Loucy (cell line): ENCODE measurements at regions not wholly inside any gene's neighbourhood (a gene's known extent, or its start where the extent isn't known, plus 50 kb on each side); places are given as distances from the start of the nearest gene placed in this dataset.

Source experiments
- H2AFZ ChIP-seq: fragments of 200-600 bp; sonication (generic); 2 replicates; pipeline ENCODE4 v1.6.0; 2016; ENCODE audit warnings: antibody characterized with exemption, mild to moderate bottlenecking, low read length, moderate library complexity
- H3F3A ChIP-seq: fragments of 200-600 bp; 2 replicates; pipeline ENCODE4 v1.6.0; 2016; ENCODE audit warnings: antibody characterized with exemption, low read depth, mild to moderate bottlenecking
- H3K27me3 ChIP-seq: fragments of 200-600 bp; sonication (generic); 2 replicates; pipeline ENCODE4 v1.6.1; 2014; ENCODE audit warnings: low read length, mild to moderate bottlenecking; ENCODE audit not compliant: insufficient read depth, poor library complexity, severe bottlenecking
- H3K36me3 ChIP-seq: fragments of 200-600 bp; sonication (generic); 2 replicates; pipeline ENCODE4 v1.6.1; 2016; ENCODE audit warnings: low read length; ENCODE audit not compliant: insufficient read depth
- H3K4me1 ChIP-seq: fragments of 200-600 bp; sonication (generic); 2 replicates; pipeline ENCODE4 v1.5.1; 2014; ENCODE audit warnings: low read length, mild to moderate bottlenecking; ENCODE audit not compliant: insufficient read depth, poor library complexity, severe bottlenecking
- H3K4me2 ChIP-seq: fragments of 200-600 bp; sonication (generic); 2 replicates; pipeline ENCODE4 v1.6.0; 2014; ENCODE audit warnings: antibody characterized with exemption, low read length, low read depth, mild to moderate bottlenecking; ENCODE audit not compliant: poor library complexity, severe bottlenecking
- H3K4me3 ChIP-seq: fragments of 200-600 bp; sonication (generic); 2 replicates; pipeline ENCODE4 v1.5.1; 2014; ENCODE audit warnings: low read length, mild to moderate bottlenecking, mixed read lengths; ENCODE audit not compliant: poor library complexity, severe bottlenecking
- H3K79me2 ChIP-seq: fragments of 200-600 bp; sonication (generic); 2 replicates; pipeline ENCODE4 v1.6.1; 2014; ENCODE audit warnings: low read length; ENCODE audit not compliant: insufficient read depth
- H3K9ac ChIP-seq: fragments of 200-600 bp; sonication (generic); 2 replicates; pipeline ENCODE4 v1.6.0; 2014; ENCODE audit warnings: mild to moderate bottlenecking, low read depth, low read length, moderate library complexity; ENCODE audit not compliant: poor library complexity, severe bottlenecking
- H3K9me2 ChIP-seq: fragments of 200-600 bp; sonication (generic); replicated peaks from 2 replicates; pipeline ENCODE4 v1.6.1; 2016; ENCODE audit warnings: low read depth, low read length, mixed read lengths
- H3K9me3 ChIP-seq: fragments of 200-600 bp; sonication (generic); 2 replicates; pipeline ENCODE4 v1.6.1; 2014; ENCODE audit warnings: mild to moderate bottlenecking, antibody characterized with exemption, low read length, low read depth; ENCODE audit not compliant: insufficient read depth
- H4K20me1 ChIP-seq: fragments of 200-600 bp; sonication (generic); 2 replicates; pipeline ENCODE4 v1.6.0; 2014; ENCODE audit warnings: antibody characterized with exemption, low read length, mild to moderate bottlenecking; ENCODE audit not compliant: insufficient read depth, poor library complexity, severe bottlenecking
- EZH2phosphoT487 ChIP-seq: fragments of 200-600 bp; IDR thresholded peaks from 2 replicates; pipeline ENCODE4 v1.6.1; 2018; ENCODE audit warnings: antibody characterized with exemption, mild to moderate bottlenecking, moderate library complexity, borderline replicate concordance
- TF ChIP-seq, protein P1 (sequence below): fragments of 200-600 bp; sonication (generic); conservative IDR thresholded peaks from 2 replicates; pipeline ENCODE4 v1.5.1; 2014; ENCODE audit warnings: mild to moderate bottlenecking, antibody characterized with exemption, low read length

DNA sequence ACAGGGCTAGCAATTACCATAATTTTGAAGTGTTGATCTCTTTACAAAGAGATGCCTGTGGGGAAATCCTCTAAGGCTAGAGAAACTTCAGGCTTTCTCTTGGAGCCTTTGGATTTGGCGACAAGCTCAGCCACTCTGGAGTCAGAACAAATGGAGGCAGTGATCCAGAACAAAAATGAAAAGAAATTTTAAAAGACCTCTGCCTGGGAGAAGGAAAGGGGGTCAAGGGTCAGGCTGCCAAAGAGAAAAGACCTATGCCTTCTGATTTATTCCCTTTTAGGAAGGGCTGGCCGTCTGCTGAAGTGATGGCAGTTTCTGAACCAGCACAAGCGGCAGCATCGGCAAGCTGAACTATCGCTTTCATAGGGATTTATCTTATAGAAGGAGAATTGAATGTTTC, 140.8 kb upstream of the SFRP2 start:
- H3K27me3 ChIP-seq = no peaks in the 10 kb centered on the region
- H3K4me1 ChIP-seq = peaks cover 13% of the 10 kb centered on the region

GRCh38 chr4:153927451-153927850, 138.6 kb upstream of the SFRP2 start:
- Histone ChIP-seq H3K4me2 (no peak overlapping the region), H4K20me1 (no peaks in the 10 kb centered on the region), H3K79me2 (no peaks in the 10 kb centered on the region), H3K9me3 (no peaks in the 10 kb centered on the region), H3K36me3 (no peaks in the 10 kb centered on the region), H3K27me3 (no peaks in the 10 kb centered on the region), H3K4me1 (peaks cover 6% of the 10 kb centered on the region), H3K9me2 (no peaks in the 10 kb centered on the region), H3K4me3 (no peak overlapping the region), H2AFZ (no peak overlapping the region), H3K9ac (no peak overlapping the region), H3F3A (no peaks in the 10 kb centered on the region)
- TF ChIP-seq EZH2phosphoT487 = no peak
- TF ChIP-seq, protein P1, sequence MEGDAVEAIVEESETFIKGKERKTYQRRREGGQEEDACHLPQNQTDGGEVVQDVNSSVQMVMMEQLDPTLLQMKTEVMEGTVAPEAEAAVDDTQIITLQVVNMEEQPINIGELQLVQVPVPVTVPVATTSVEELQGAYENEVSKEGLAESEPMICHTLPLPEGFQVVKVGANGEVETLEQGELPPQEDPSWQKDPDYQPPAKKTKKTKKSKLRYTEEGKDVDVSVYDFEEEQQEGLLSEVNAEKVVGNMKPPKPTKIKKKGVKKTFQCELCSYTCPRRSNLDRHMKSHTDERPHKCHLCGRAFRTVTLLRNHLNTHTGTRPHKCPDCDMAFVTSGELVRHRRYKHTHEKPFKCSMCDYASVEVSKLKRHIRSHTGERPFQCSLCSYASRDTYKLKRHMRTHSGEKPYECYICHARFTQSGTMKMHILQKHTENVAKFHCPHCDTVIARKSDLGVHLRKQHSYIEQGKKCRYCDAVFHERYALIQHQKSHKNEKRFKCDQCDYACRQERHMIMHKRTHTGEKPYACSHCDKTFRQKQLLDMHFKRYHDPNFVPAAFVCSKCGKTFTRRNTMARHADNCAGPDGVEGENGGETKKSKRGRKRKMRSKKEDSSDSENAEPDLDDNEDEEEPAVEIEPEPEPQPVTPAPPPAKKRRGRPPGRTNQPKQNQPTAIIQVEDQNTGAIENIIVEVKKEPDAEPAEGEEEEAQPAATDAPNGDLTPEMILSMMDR = no peak

More for the DNA sequence above, 140.8 kb upstream of the SFRP2 start:
- H2AFZ ChIP-seq = no peak overlapping the region
- no peak overlapping the region for H3K4me2 ChIP-seq
- H3K9me2 ChIP-seq = no peaks in the 10 kb centered on the region
- TF ChIP-seq, protein P1 = no peak
- no peak for TF ChIP-seq EZH2phosphoT487
- H3K9me3 ChIP-seq = no peaks in the 10 kb centered on the region
- H3F3A ChIP-seq = no peaks in the 10 kb centered on the region
- H4K20me1 ChIP-seq = no peaks in the 10 kb centered on the region
- no peaks in the 10 kb centered on the region for H3K36me3 ChIP-seq
- H3K79me2 ChIP-seq = no peaks in the 10 kb centered on the region
- H3K9ac ChIP-seq = no peak overlapping the region
- H3K4me3 ChIP-seq = no peak overlapping the region

DNA sequence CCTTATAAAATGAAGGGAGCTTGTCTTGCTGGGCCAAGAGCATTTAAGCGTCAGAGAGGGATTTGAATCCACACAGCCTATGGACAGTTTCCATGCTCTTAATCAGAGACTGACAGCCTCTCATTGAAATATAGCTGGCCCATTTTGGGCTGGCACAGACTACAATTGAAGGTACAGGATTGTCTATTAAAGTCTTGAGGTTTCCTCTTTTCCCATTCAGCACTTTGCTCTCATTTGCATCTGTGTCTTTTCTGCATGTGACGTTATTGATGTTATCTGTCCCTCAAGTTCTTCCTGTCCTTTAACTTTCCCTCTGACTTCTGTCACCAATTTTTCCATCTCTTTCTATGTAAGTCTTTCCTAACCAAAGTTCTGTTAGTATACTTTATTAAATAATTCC, 133.3 kb upstream of the SFRP2 start:
- Histone ChIP-seq H3K79me2 (no peaks in the 10 kb centered on the region), H3K9me2 (no peaks in the 10 kb centered on the region), H3K9me3 (no peaks in the 10 kb centered on the region), H4K20me1 (no peaks in the 10 kb centered on the region), H3K27me3 (no peaks in the 10 kb centered on the region), H3K4me2 (peak overlapping the region; percentile 68), H3K4me3 (peak overlapping the region; percentile 50), H3K9ac (no peak overlapping the region), H3K4me1 (peaks cover 34% of the 10 kb centered on the region), H3F3A (no peaks in the 10 kb centered on the region), H2AFZ (no peak overlapping the region), H3K36me3 (no peaks in the 10 kb centered on the region)
- TF ChIP-seq EZH2phosphoT487 = no peak
- TF ChIP-seq, protein P1 = no peak
